Left lung (tissue), 4 donors: ENCODE measurements at regions not wholly inside any gene's neighbourhood (a gene's known extent, or its start where the extent isn't known, plus 50 kb on each side); places are given as distances from the start of the nearest gene placed in this dataset.

ENCODE experiments used
- ATAC-seq: fragments of 200-7000 bp; cut with Tn5 transposase; one replicate; pipeline ENCODE4 v1.9.1; 2020; ENCODE audit warnings: moderate library complexity
- DNase-seq, 4 donors: peaks; one replicate each; pipeline ENCODE4 v3.0.0-alpha.2; 2013 to 2020
- H3K27ac ChIP-seq, 2 donors: fragments of 200-600 bp; sonication (generic) in 1 of 2; one replicate each; pipeline versions ENCODE4 v1.5.0 to v1.8.0; 2020 to 2021
- H3K27me3 ChIP-seq, 2 donors: fragments of 200-600 bp; sonication (generic) in 1 of 2; one replicate each; pipeline versions ENCODE4 v1.5.0 to v1.8.0; 2020 to 2021
- H3K36me3 ChIP-seq, 2 donors: fragments of 200-600 bp; sonication (generic) in 1 of 2; one replicate each; pipeline versions ENCODE4 v1.5.0 to v1.8.0; 2020 to 2021
- H3K4me1 ChIP-seq, 2 donors: fragments of 200-600 bp; one replicate each; pipeline ENCODE4 v1.8.0; 2021
- H3K4me3 ChIP-seq, 2 donors: fragments of 200-600 bp; sonication (generic) in 1 of 2; one replicate each; pipeline versions ENCODE4 v1.5.0 to v1.8.0; 2020 to 2021; ENCODE audit warnings: mild to moderate bottlenecking in 1 of 2
- H3K9me3 ChIP-seq, 2 donors: fragments of 200-600 bp; sonication (generic) in 1 of 2; one replicate each; pipeline versions ENCODE4 v1.5.0 to v1.8.0; 2020 to 2021
- CTCF ChIP-seq, 2 donors: fragments of 200-600 bp; sonication (generic) in 1 of 2; IDR thresholded peaks; one replicate each; pipeline versions ENCODE4 v1.5.0 to v1.8.0; 2021; ENCODE audit warnings: antibody characterized with exemption in 2 of 2
- intact Hi-C, 2 donors: fragments of 100-400 bp; cut with DNase I; formaldehyde crosslinking; loops; one replicate each; pipeline versions ENCODE4 v1.11.2 to v1.14.2; 2022
- donor health status: DM: no; HTN: yes; CAD: no.
- donor health status: DM: no; HTN: no; CAD: no.

- no peak for ATAC-seq
- Histone ChIP-seq H3K27me3 (no peaks in the 10 kb centered on the region), H3K27ac (no peak overlapping the region), H3K4me3 (no peak overlapping the region), H3K36me3 (no peaks in the 10 kb centered on the region), H3K4me1 (no peaks in the 10 kb centered on the region), H3K9me3 (peaks cover 0 to 26% of the 10 kb centered on the region in 2 donors)
- DNase-seq, result no peak
- intact Hi-C loops, result no loop called here
- TF ChIP-seq CTCF (IDR thresholded peaks at IDR 0.05), result no peak
Measured at GRCh38 chr4:159540038-159540437, 437.2 kb downstream of the RAPGEF2 start.

DNA sequence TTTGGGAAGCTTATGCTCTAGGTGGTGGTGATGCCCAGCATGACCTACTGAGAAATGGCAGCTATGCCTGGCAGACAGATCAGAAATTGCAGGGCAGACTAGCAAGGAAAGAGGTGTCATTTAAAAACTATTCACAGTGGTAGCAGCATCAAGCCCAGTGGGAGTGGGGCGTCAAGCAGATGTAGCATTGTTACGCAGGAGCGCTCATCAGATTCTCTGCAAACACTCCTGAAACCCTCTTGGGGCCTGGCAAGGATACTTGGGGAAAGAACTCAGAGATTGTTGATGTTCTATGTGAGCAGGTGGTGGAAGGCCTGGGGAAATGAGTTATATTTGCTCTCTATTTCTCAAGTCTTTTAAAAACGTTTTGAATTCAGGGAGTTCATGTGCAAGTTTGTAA is 437.6 kb downstream of the RAPGEF2 start:
- DNase-seq (no peak), ATAC-seq (no peak)
- intact Hi-C loops, result no loop called here
- no peak overlapping the region for H3K4me3 ChIP-seq
- no peaks in the 10 kb centered on the region for H3K36me3 ChIP-seq
- TF ChIP-seq CTCF (IDR thresholded peaks at IDR 0.05), result no peak
- no peaks in the 10 kb centered on the region for H3K4me1 ChIP-seq
- H3K27me3 ChIP-seq, result no peaks in the 10 kb centered on the region
- peaks cover 0 to 23% of the 10 kb centered on the region in 2 donors for H3K9me3 ChIP-seq
- H3K27ac ChIP-seq, result no peak overlapping the region

- ATAC-seq (no peak), DNase-seq (no peak)
- no peaks in the 10 kb centered on the region for H3K27me3 ChIP-seq
- H3K4me1 ChIP-seq, result no peaks in the 10 kb centered on the region
- no peaks in the 10 kb centered on the region for H3K36me3 ChIP-seq
- intact Hi-C loops, result no loop called here
- TF ChIP-seq CTCF (IDR thresholded peaks at IDR 0.05), result no peak
- H3K9me3 ChIP-seq, result peaks cover 0 to 17% of the 10 kb centered on the region in 2 donors
- H3K4me3 ChIP-seq, result no peak overlapping the region
- H3K27ac ChIP-seq, result no peak overlapping the region
Measured at GRCh38 chr4:159541143-159541542, 438.3 kb downstream of the RAPGEF2 start.

GRCh38 chr4:159542296-159542695 is 439.4 kb downstream of the RAPGEF2 start:
- no peak for TF ChIP-seq CTCF (IDR thresholded peaks at IDR 0.05)
- intact Hi-C loops, result no loop called here
- H3K9me3 ChIP-seq, result peaks cover 0 to 6% of the 10 kb centered on the region in 2 donors
- H3K4me3 ChIP-seq, result no peak overlapping the region
- DNase-seq (no peak), ATAC-seq (no peak)
- no peaks in the 10 kb centered on the region for H3K27me3 ChIP-seq
- no peaks in the 10 kb centered on the region for H3K36me3 ChIP-seq
- H3K27ac ChIP-seq, result no peak overlapping the region
- no peaks in the 10 kb centered on the region for H3K4me1 ChIP-seq

DNA sequence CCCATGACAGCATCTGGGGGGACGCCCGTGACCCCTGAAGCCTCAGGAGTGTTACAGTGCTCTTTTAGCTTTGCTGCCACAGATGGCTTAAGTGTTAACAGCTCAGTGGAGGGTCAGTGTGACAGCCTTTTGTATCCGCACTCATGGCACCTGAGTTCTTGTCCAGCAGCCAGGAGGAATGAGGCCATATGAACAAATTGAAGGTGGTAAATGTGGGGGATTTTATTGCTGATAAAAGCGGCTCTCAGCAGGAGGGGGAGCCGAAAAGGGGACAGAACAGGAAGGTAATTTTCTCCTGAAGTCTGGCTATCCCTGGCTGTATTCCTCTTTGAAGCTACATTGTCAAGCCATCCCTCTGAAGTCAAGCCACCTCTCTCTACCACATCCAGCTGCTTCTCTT is 441.0 kb downstream of the RAPGEF2 start:
- intact Hi-C loops, result no loop called here
- no peaks in the 10 kb centered on the region for H3K4me1 ChIP-seq
- no peak for ATAC-seq
- H3K27ac ChIP-seq, result no peak overlapping the region
- no peak for DNase-seq
- no peak for TF ChIP-seq CTCF (IDR thresholded peaks at IDR 0.05)
- no peaks in the 10 kb centered on the region for H3K9me3 ChIP-seq
- no peaks in the 10 kb centered on the region for H3K36me3 ChIP-seq
- H3K27me3 ChIP-seq, result no peaks in the 10 kb centered on the region
- H3K4me3 ChIP-seq, result no peak overlapping the region
